ENCODE measurements at regions not wholly inside any gene's neighbourhood (a gene's known extent, or its start where the extent isn't known, plus 50 kb on each side); places are given as distances from the start of the nearest gene placed in this dataset.

GRCh38 chr3:53949541-53949940 lies 57.9 kb upstream of the SELENOK start:
- DNase-seq (ENCODE audit: low spot score), result no peak

GRCh38 chr3:53948174-53948573 lies 56.5 kb upstream of the SELENOK start:
- DNase-seq (ENCODE audit: low spot score), result no peak

GRCh38 chr3:53944028-53944427 lies 52.4 kb upstream of the SELENOK start:
- no peak for DNase-seq (ENCODE audit: low spot score)

GRCh38 chr3:53941950-53942349 lies 50.3 kb upstream of the SELENOK start:
- no peak for DNase-seq (ENCODE audit: low spot score)

Measured in globus pallidus (tissue), 1 donor.